Mesothelial cell of epicardium (in vitro differentiated cells): ENCODE measurements at regions not wholly inside any gene's neighbourhood (a gene's known extent, or its start where the extent isn't known, plus 50 kb on each side); places are given as distances from the start of the nearest gene placed in this dataset.
A peak's percentile ranks its signal among the peaks of the same experiment; 100 is the strongest.

Experiments used
- DNase-seq, 2 experiments: peaks; one replicate each; pipeline ENCODE4 v3.0.0; 2021; ENCODE audit warnings: low spot score in 2 of 2; ENCODE audit not compliant: unreplicated experiment in 2 of 2
- H3K27ac Mint-ChIP-seq: 2 replicates; pipeline ENCODE4 v1.8.0; 2021; ENCODE audit warnings: mixed read lengths
- H3K27me3 Mint-ChIP-seq: 2 replicates; pipeline ENCODE4 v1.8.0; 2021; ENCODE audit warnings: low read depth, mixed read lengths
- H3K36me3 Mint-ChIP-seq: 2 replicates; pipeline ENCODE4 v1.8.0; 2021; ENCODE audit warnings: mixed read lengths
- H3K4me1 Mint-ChIP-seq: 2 replicates; pipeline ENCODE4 v1.8.0; 2021; ENCODE audit warnings: mixed read lengths
- H3K4me3 Mint-ChIP-seq: 2 replicates; pipeline ENCODE4 v1.8.0; 2021; ENCODE audit warnings: mild to moderate bottlenecking, moderate library complexity, mixed read lengths
- H3K9me3 Mint-ChIP-seq: 2 replicates; pipeline ENCODE4 v1.8.0; 2021; ENCODE audit warnings: mixed read lengths
- CTCF ChIP-seq: fragments of 200-600 bp; sonication (generic); IDR thresholded peaks from one replicate; pipeline ENCODE4 v1.5.0; 2021; ENCODE audit warnings: antibody characterized with exemption; ENCODE audit not compliant: unreplicated experiment

- Mint-ChIP-seq H3K9me3 (no peaks in the 10 kb centered on the region), H3K36me3 (peaks cover 8% of the 10 kb centered on the region), H3K4me1 (peaks cover 52% of the 10 kb centered on the region), H3K27ac (peak overlapping the region; percentile 95), H3K4me3 (peak overlapping the region; percentile 94), H3K27me3 (no peaks in the 10 kb centered on the region)
- no peak for TF ChIP-seq CTCF
- no peak for DNase-seq
Observed at GRCh38 chr3:168249205-168249549, 153.5 kb upstream of the GOLIM4 start.

- DNase-seq = peak in 1 of 2 experiments; percentile 51
- H3K27me3 Mint-ChIP-seq = no peaks in the 10 kb centered on the region
- TF ChIP-seq CTCF = no peak
Observed at GRCh38 chr3:168248383-168249204, 152.9 kb upstream of the GOLIM4 start.

GRCh38 chr3:168241156-168241555, 145.4 kb upstream of the GOLIM4 start:
- DNase-seq = no peak
- Mint-ChIP-seq H3K27me3 (no peaks in the 10 kb centered on the region), H3K4me3 (no peak overlapping the region), H3K27ac (no peak overlapping the region), H3K36me3 (no peaks in the 10 kb centered on the region), H3K9me3 (peaks cover 7% of the 10 kb centered on the region), H3K4me1 (peaks cover 42% of the 10 kb centered on the region)
- TF ChIP-seq CTCF = no peak

More at GRCh38 chr3:168248383-168249204, 152.9 kb upstream of the GOLIM4 start:
- Mint-ChIP-seq H3K4me3 (peak overlapping the region; percentile 94), H3K27ac (peak overlapping the region; percentile 95), H3K4me1 (peaks cover 52% of the 10 kb centered on the region), H3K9me3 (no peaks in the 10 kb centered on the region), H3K36me3 (peaks cover 5% of the 10 kb centered on the region)

GRCh38 chr3:168239287-168239686, 143.6 kb upstream of the GOLIM4 start:
- no peak for DNase-seq
- no peak overlapping the region for H3K27ac Mint-ChIP-seq
- no peak overlapping the region for H3K4me3 Mint-ChIP-seq
- H3K27me3 Mint-ChIP-seq = no peaks in the 10 kb centered on the region
- TF ChIP-seq CTCF = no peak
- H3K9me3 Mint-ChIP-seq = peaks cover 7% of the 10 kb centered on the region
- peaks cover 37% of the 10 kb centered on the region for H3K4me1 Mint-ChIP-seq
- H3K36me3 Mint-ChIP-seq = no peaks in the 10 kb centered on the region

DNA sequence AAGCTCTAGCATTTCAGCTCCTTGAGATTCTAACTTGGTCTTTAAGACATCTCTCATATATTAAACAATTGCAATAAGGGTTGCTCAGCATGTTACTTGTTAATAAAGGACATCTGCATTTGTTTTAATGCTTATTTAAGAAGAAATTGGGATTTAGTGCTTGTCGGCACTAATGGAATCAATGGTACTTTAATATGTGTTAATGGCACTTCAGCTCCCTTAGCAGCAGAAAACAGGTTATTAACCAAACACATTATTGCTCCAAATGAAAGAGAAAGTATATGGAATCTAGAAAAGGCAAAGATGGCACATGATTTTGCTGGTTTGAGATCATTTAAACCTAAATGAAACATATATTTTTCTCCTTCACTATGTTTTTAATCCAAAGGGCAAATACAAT, 137.3 kb upstream of the GOLIM4 start:
- TF ChIP-seq CTCF = no peak
- no peak overlapping the region for H3K4me3 Mint-ChIP-seq
- no peak for DNase-seq
- H3K36me3 Mint-ChIP-seq = no peaks in the 10 kb centered on the region
- H3K9me3 Mint-ChIP-seq = peaks cover 12% of the 10 kb centered on the region
- H3K27me3 Mint-ChIP-seq = no peaks in the 10 kb centered on the region
- no peak overlapping the region for H3K27ac Mint-ChIP-seq
- H3K4me1 Mint-ChIP-seq = peaks cover 23% of the 10 kb centered on the region

- no peak for DNase-seq
- no peaks in the 10 kb centered on the region for H3K36me3 Mint-ChIP-seq
- peaks cover 6% of the 10 kb centered on the region for H3K9me3 Mint-ChIP-seq
- peaks cover 8% of the 10 kb centered on the region for H3K4me1 Mint-ChIP-seq
- H3K27ac Mint-ChIP-seq = no peak overlapping the region
- H3K27me3 Mint-ChIP-seq = no peaks in the 10 kb centered on the region
- TF ChIP-seq CTCF = no peak
- H3K4me3 Mint-ChIP-seq = no peak overlapping the region
Observed at GRCh38 chr3:168223085-168223484, 127.4 kb upstream of the GOLIM4 start.
